HG02678 (cell line): ENCODE measurements at regions not wholly inside any gene's neighbourhood (a gene's known extent, or its start where the extent isn't known, plus 50 kb on each side); places are given as distances from the start of the nearest gene placed in this dataset.
"Not testable (repeated sequence)": the region's sequence is repeated elsewhere in the genome, so short reads cannot be mapped to it uniquely, and the experiment has no call there.

ENCODE experiments used
- ATAC-seq: cut with Tn5 transposase; IDR thresholded peaks from one replicate; pipeline ENCODE4 v1.9.1; 2021; ENCODE audit warnings: mild to moderate bottlenecking, moderate library complexity; ENCODE audit not compliant: unreplicated experiment

DNA sequence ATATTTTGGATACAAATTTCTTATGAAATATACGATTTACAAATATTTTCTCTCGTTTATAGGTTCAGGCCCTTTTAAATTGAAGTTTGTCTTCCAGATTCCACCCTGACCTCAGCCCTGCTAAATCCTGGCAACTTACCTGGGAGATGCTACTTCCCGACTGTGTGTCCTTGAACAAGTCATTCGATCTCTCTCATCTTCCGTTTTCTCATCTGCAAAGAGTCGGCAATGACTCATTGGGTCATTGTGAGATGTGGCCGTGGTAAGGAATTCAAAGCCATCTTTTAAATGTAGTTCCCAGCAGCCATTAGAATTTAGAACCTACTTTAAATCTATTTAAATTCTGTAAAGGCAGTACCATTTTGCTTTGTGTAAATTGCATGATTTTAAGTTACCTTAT lies 72.5 kb downstream of the LHX2 start:
- no peak for ATAC-seq

DNA sequence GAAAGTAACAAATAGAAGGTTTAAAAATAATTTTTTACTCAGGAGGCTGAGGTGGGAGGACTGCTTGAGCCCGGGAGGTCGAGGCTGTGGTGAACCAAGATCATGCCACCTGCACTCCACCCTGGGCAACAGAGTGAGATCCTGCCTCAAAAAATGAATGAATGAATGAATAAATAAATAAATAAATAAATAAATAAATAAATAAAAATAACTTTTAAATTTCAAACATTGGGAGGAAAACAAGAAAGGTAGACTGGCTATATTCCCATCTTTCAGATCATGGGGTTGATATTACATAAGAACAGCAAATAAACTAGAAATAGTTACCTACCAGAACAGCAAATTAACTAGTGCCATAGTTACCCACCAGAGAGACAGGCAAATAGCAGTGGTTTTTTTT lies 75.7 kb downstream of the LHX2 start:
- no peak for ATAC-seq

DNA sequence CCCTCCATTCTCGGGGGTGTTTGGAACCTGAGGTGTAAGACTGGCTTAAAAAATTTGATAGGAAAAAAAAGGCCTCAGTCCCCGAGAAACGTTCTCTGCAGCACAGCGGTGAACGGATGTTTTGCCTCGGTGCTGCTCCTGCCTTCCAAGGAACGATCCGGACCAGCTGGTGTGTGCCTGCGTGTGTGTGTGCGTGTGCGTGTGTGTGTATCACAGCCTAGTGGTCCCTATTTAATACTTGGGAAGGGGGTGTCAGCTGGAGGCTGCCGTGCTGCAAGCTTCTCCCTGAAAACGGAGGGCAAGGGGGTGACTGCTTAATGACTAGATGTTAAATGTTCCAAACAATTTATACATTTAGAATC lies 76.9 kb downstream of the LHX2 start:
- no peak for ATAC-seq

DNA sequence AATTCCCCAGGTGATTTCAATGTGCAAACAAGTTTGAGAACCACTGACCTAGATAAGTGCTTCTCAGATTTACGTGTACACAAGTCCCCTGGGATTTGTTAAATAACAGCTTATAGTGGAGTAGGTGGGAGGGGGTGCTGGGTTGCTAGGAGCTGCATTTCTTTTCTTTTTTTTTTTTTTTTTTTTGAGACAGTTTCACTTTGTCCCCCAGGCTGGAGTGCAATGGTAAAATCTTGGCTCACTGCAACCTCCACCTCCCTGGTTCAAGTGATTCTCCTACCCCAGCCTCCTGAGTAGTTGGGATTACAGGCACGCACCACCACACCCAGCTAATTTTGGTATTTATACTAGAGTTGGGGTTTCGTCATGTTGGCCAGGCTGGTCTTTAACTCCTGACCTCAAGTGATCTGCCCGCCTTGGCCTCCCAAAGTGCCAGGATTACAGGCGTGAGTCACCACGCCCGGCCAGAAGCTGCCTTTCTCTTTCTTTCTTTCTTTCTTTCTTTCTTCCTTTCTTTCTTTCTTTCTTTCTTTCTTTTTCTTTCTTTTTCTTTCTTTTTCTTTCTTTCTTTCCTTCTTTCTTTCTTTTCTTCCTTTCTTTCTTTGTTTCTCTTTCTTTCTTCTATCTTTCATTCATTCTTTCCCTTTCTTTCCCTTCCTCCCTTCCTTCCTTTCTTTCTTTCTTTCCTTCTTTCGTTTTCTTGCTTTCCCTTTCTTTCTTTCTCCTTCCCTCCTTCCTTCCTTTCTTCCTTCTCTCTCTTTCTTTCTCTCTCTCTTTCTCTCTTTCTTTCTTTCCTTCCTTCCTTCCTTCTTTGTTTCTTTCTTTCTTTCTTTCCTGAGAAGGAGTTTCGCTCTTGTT lies 78.3 kb downstream of the LHX2 start:
- not testable (repeated sequence) for ATAC-seq

DNA sequence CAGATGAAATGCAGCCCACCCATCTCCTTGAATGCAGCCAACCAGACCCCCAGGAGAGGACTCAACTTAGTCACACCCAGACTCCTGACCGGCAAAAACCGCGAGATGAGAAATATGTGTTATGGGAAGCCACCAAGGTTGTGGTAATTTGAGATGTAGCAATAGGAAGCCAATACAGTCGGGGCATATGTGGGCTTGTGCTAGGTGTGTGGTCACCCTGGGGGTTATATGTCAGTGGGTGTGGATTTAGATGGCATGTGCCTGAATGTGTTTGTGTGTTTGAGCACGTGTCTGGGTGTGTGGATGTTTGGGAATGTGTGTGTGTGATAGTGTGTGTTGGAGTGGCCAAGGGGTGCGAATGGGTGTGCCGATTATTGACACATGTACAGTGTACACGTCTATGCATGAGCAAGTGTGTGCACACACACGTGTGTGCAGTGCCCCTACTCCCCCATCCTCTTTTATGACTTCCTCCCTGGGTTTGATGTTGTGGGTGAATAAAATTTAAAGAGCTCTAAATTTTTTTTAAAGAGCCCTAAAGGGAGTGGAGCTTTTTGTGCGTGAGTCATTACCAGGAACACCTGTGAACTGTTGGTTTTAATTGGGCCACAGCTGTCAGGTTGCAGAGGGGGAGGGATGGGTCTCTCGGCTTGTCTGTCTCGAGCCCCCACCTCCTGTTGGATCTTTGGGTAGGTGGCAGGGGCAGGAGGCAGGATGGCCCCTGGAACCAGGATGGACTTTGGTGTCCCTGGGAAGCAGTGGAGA lies 86.8 kb downstream of the LHX2 start:
- ATAC-seq: no peak

DNA sequence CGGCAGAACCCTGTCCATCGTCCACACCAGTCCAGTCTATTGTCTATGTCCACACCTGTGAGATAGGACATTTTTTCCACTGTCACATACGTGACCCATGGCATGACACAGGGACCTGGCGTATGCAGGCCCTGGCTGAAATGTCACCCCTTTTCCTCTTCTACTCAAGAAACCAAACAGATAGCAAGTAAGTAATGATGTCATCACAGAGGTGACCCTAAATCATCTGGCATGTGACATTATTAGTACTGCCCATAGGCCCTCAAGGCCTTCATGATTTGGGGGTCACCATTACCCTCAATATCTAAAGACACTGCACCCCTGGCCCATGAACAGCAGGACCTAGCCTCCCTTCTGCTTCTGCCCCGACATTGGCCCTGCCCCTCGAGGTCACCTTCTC lies 88.3 kb downstream of the LHX2 start:
- ATAC-seq: no peak

DNA sequence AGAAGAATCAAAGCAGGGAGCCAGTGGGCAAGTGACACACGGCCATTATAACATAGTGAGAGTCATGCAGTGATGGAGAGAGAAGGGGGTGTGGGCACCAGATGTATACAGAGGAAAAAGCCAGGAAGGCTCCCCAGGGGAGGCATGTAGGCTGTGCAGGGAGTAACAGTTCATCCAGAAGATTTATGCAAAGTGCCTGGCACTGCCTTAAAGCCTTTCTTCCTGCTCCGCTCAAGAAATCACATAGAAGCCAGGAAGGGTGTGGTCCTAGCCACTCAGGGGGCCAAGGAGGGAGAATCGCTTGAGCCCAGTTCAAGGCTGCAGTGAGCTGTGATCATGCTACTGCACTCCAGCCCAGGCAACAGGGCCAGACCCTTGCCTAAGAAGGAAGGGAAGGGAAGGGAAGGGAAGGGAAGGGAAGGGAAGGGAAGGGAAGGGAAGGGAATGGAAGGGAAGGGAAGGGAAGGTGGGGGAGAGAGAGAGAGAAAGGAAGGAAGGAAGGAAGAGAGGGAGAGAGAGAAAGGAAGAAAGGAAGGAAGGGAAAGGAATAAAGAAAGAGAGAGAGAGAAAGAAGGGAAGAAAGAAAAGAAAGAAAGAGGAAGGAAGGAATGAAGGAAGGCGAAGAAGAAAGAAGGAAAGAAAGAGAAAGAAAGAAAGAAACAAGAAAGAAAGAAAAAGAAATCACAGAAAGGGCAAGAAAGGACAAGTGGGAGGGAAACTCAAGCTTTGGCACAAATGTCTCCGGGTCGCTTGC lies 89.8 kb downstream of the LHX2 start:
- ATAC-seq: no peak

DNA sequence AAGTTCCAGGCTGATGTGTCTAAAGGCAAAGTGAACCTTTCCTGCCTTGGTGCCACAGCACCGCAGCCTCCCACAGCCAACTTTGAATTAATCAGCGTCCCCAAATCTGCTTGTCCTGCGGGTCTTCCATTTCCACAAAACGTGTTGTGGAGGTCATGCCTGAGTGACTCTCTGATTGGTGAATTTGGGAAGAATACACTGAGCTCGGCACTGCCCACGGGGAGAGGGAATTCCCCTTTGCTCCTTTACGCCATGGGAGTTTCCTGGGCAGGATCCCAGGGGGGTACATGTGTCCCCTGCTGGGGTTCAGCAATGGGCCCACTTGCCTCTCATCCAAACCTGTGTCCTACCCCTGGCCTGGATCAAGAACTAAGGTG lies 90.4 kb downstream of the LHX2 start:
- no peak for ATAC-seq

DNA sequence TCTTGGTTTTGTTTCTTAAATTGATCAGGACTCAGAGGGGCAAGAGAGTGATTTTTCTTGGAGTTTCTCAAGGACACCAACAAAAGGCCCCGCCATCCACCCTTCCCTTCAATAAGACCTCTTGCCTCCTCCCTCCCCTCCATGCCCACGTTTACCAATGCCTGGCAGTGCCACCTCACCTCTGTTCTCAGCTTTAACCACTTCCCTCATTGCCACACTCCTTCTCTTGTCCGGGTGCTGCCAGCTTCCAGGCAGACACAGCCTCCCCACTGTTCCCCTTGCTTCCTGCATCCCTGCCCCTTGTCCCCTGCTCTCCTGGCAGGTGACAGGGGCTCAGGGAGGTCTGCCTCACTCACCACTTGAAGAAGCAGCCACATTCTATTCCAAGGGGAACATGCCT lies 90.8 kb downstream of the LHX2 start:
- ATAC-seq: no peak

DNA sequence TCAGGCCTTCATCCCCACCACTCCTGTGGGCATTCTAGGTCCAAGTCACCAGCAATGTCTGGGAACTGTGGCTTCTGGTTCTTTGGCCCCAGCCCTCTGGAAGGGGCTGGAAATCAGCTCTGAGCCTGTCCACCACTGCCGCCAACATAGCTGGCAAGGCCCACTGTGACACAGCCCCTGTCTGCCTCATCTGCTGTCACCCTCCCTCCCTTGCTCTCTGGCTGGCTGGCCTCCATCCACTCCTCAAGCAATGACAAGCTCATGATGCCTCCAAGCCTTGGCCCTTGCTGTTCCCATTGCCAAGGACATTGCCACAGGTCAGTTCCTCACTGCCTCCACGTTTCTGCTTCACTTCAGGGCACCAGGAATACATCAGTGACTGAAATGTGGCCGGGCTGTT lies 93.7 kb downstream of the LHX2 start:
- ATAC-seq: no peak

DNA sequence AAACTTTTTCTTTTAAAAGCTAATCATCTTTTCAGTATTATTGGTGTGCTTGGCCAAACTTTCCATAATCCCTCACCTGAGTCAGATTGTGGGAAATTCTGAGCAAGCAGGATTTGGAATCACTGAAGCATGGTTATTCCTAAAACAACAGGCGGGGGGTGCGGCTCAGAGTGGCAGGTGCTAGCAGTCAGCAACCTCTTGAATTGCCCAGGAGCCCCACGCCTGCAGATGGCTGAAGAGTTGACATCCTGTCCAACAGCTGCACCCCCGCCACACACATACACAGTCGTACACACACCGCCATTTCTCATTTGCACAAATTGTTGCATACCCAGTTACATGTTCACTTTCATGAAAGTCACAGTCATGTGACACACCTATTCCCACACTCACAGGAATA lies 96.6 kb downstream of the LHX2 start:
- ATAC-seq: no peak

DNA sequence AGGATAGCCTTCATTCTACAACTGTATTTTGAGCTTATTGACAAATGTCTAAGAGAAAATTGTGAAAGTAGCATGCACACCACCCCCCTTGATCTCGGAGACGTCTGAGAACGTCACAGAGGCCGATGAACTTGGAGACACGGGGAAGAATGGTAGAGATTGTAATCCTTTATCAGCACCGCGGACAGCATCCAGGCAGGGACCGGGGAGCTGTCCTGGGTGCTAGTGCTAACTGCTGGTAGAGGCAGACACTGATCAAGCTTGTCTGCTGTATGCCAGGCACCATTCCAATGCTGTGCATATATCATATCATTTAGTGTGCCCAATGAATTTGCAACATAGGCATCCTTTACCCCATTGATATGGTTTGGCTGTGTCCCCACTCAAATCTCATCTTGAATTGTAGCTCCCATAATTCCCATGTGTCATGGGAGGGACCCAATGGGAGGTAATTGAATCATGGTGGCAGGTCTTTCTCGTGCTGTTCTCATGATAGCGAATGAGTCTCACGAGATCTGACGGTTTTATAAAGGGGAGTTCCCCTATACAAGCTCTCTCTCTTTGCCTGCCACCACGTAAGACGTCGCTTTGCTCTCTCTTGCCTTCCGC lies 98.8 kb downstream of the LHX2 start:
- no peak for ATAC-seq

DNA sequence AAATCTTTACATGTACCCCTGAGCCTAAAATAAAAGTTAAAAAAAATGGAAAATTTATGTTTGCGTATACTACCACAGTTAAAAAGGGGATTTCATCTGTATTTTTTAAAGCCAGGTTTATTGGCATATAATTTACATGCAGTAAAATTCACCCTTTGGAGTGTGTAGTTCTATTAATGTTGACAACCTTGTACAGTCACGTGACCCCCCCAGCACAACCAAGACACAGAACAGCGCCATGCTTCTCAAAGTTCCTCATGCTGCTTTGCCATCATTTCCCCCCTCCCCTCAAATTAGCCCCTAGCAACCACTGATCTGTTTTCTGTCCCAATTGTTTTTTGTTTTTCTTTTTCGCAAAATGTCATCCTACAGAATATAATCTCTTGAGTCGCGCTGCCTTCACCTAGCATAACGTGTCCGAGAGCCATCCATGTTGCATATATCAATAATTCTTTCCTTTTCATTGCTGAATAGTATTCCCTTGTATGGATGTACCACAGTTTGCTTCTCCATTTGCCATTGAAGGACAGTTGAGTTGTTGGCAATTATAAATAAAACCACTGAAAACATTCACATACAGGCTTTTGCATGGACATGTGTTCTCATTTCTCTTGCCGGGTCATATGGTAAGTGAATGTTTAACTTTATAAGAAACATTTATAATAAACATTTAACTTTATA lies 105.3 kb downstream of the LHX2 start:
- no peak for ATAC-seq

DNA sequence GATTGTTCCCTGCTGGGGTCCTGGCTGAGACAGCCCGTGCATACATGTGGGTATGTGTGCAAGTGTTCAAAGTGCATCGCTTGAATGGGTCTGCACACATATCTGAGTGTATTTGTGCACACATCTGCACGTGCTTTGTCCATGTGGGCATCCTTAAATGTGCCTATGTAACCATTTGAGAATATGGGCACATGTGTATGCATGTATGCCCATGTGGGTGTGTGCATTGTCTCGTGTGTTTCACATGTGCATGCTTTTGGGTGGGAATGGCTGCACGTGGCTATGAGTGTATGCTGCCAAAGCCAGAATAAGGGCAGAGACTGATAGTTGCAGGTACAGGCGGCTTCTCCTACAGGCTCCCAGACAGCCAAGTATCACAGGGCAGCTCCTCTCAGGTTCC lies 107.3 kb downstream of the LHX2 start:
- ATAC-seq: no peak

DNA sequence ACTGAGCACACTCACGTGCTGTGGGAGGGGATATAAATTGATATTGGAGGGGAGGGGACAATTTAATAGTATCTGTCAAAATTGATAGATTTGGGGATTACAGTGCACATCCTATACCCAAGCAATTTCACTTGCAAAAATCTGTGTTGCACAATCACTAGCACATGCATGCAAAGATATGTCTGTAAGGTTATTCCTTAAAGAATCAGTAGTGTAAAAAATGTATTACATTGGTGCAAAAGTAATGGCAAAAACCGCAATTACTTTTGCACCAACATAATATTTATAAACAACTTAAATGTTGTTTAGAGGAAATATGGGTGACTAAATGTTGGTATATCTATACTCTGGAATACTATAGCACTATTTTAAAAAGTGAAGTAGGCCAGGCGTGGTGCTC lies 108.7 kb downstream of the LHX2 start:
- ATAC-seq: no peak

DNA sequence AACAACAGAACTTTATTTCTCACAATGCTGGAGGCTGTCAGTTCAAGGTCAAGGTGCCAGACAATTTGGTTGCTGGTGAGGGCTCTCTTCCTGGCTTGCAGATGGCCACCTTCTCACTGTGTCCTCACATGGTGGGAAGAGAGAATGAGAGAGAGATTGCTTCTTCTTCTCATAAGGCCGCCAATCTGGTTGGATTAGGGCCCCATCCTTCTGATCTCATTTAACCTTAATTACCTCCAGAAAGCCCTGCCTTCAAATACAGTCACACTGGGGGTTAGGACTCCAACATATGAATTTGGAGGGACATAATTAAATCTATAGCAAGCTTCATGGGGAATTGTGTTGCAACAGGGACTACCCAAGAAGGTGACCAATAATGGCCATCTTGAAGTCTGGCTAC lies 110.2 kb downstream of the LHX2 start:
- ATAC-seq: no peak

DNA sequence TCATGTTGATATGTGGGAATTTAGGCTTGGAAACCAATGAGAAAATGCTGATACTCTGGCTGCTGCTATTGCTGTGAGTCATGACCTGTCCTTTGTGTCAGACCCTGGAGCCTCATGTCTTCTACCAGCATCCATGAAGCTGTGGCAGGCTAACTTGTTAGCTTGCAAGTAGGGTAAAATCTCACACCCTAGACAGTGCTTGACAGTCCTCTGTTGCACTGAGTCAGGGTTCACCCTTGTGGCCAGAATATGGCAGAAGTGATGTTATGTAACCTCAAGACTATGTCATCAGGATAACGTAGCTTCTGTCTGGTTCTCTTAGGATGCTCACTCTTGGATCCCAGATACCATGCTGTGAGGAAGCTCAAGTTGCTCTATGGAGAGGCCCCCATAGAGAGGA lies 110.8 kb downstream of the LHX2 start:
- no peak for ATAC-seq

DNA sequence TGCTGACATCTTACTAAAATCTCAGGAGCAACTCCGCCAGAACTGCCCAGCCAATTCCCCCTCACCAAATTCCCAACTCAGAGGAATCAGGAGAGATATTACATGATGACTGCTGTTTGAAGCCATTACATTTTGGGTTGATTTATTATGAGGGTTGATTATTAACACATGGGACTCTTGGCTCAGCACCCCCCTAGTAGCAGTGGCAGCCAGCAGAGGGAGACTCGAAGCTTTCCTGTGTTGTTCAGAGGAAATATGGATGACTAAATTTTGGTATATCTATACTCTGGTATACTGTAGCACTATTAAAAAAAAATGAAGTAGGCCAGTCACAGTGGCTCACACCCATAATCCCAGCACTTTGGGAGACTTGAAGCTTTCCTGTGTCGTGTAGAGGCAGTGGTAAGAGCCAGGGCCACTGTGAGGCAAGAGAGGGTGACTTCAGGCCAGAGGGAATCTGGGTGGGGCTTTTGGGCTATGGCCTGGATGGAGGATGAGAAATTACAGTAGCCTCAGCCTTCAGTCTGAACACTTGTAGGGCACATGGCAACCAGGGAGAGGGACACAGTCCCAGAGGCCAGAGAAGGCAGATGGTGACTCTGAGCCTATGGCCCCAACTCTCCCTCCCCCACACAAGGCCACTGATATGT lies 111.4 kb downstream of the LHX2 start:
- ATAC-seq: no peak

DNA sequence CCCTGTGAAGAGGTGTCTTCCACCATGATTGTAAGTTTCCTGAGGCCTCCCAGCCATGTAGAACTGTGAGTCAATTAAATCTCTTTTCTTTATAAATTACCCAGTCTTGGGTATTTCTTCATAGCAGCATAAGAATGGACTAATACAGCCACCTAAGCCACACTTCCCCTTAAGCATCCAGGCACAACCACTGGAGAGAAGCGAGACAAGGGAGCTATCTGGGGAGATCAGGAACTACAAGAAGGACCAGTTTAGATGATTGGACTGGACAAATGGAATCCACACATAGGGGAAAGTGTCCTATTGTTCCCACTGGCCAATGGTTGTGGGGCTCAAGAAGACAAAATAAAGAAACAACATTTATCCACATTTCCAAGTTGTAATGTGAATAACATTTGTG lies 112.1 kb downstream of the LHX2 start:
- not testable (repeated sequence) for ATAC-seq
